KG1 (cell line): ENCODE measurements at regions not wholly inside any gene's neighbourhood (a gene's known extent, or its start where the extent isn't known, plus 50 kb on each side); places are given as distances from the start of the nearest gene placed in this dataset.
"Not testable (repeated sequence)": the region's sequence is repeated elsewhere in the genome, so short reads cannot be mapped to it uniquely, and the experiment has no call there.

Experiments
- DNase-seq: peaks from one replicate; lab custom pipeline; 2025; lab: John Stamatoyannopoulos, UW

GRCh38 chr14:101247842-101248725, 313.2 kb upstream of the DIO3 start:
- no peak for DNase-seq

- no peak for DNase-seq
Measured at GRCh38 chr14:101248840-101249675, 312.2 kb upstream of the DIO3 start.

GRCh38 chr14:101249676-101250036, 311.6 kb upstream of the DIO3 start:
- no peak for DNase-seq

GRCh38 chr14:101250336-101250947, 310.9 kb upstream of the DIO3 start:
- DNase-seq: no peak

GRCh38 chr14:101250948-101251811, 310.1 kb upstream of the DIO3 start:
- DNase-seq: no peak

GRCh38 chr14:101251812-101252442, 309.4 kb upstream of the DIO3 start:
- no peak for DNase-seq

- DNase-seq: no peak
Measured at GRCh38 chr14:101252443-101253214, 308.7 kb upstream of the DIO3 start.

GRCh38 chr14:101253948-101254347, 307.3 kb upstream of the DIO3 start:
- no peak for DNase-seq

- no peak for DNase-seq
Measured at GRCh38 chr14:101254805-101255764, 306.2 kb upstream of the DIO3 start.

- DNase-seq: no peak
Measured at GRCh38 chr14:101255765-101256125, 305.6 kb upstream of the DIO3 start.

- DNase-seq: no peak
Measured at GRCh38 chr14:101256266-101256665, 305.0 kb upstream of the DIO3 start.

- DNase-seq: no peak
Measured at GRCh38 chr14:101257551-101257950, 303.7 kb upstream of the DIO3 start.

GRCh38 chr14:101259748-101260147, 301.5 kb upstream of the DIO3 start:
- no peak for DNase-seq

GRCh38 chr14:101266441-101266840, 294.9 kb upstream of the DIO3 start:
- not testable (repeated sequence) for DNase-seq

GRCh38 chr14:101273091-101273490, 288.2 kb upstream of the DIO3 start:
- no peak for DNase-seq

GRCh38 chr14:101276309-101277091, 284.8 kb upstream of the DIO3 start:
- no peak for DNase-seq

- no peak for DNase-seq
Measured at GRCh38 chr14:101282418-101282817, 278.9 kb upstream of the DIO3 start.

GRCh38 chr14:101284711-101285110, 276.6 kb upstream of the DIO3 start:
- DNase-seq: no peak
